ENCODE measurements at regions not wholly inside any gene's neighbourhood (a gene's known extent, or its start where the extent isn't known, plus 50 kb on each side); places are given as distances from the start of the nearest gene placed in this dataset.

DNA sequence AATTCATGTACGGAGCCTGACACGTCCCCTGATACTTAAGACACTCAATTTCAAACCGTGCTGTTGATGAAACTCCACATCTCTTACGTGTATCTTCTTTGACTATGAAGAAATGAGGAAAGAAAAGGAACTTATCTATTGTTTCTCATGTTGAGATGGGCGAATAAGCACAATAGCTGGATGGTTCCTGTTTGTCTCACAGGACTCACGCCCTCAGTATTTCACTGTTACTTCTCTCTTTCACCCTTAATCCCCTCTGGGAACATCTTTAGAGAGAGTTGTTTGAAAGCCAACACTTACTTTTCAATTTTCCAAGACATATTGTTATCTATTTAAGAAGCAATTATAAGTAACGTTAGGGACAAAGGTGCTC lies 99.8 kb downstream of the COPS8 start:
- no peak for TF ChIP-seq CTCF (IDR thresholded peaks at IDR 0.05; ENCODE audit: low read depth, low read length, missing control alignments)
- DNase-seq (ENCODE audit: low read depth), result no peak
- H3K4me3 ChIP-seq (ENCODE audit: low read depth, low read length), result no peak overlapping the region

GRCh38 chr2:237189799-237190198 lies 104.1 kb downstream of the COPS8 start:
- no peak for TF ChIP-seq CTCF (IDR thresholded peaks at IDR 0.05; ENCODE audit: low read depth, low read length, missing control alignments)
- no peak for DNase-seq (ENCODE audit: low read depth)
- no peak overlapping the region for H3K4me3 ChIP-seq (ENCODE audit: low read depth, low read length)

DNA sequence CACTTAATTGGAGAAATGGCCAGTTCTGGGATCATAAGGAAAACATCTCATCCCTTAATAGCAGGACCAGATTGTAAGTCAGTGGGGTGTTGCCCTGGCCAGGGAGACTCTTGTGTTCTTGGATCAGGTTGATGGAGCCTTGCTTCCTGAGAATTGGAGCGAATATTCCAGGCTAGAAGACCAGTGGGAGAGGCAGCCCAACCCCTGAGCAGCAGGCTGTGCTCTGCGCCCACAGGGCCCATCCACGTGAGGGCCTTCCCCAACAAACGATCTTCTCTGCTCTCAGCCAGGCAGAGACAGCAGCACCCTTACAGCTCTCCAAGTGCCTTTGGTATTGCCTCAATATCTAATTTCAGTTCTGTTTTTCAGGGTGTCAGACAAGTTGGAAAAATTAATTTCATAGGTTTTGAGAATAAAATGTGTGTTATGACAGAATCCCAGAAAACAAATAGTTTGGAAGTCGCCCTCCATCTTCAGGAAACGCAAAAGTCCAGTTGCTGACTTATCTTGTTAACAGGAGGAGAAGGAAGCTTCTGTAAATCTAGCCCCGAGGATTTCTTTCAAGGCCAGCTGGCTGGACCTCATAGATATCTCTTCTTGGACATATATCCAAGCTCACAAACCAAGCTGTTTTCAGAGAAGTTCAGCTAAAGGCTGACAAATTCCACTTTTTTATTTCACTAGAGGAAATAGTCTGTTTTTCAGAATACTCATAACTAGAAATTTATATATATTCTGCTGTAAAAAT lies 105.5 kb downstream of the COPS8 start:
- no peak for DNase-seq (ENCODE audit: low read depth)
- H3K4me3 ChIP-seq (ENCODE audit: low read depth, low read length), result no peak overlapping the region
- no peak for TF ChIP-seq CTCF (IDR thresholded peaks at IDR 0.05; ENCODE audit: low read depth, low read length, missing control alignments)

GRCh38 chr2:237191714-237192081 lies 106.0 kb downstream of the COPS8 start:
- H3K4me3 ChIP-seq (ENCODE audit: low read depth, low read length), result no peak overlapping the region
- no peak for DNase-seq (ENCODE audit: low read depth)
- TF ChIP-seq CTCF (IDR thresholded peaks at IDR 0.05; ENCODE audit: low read depth, low read length, missing control alignments), result no peak

DNA sequence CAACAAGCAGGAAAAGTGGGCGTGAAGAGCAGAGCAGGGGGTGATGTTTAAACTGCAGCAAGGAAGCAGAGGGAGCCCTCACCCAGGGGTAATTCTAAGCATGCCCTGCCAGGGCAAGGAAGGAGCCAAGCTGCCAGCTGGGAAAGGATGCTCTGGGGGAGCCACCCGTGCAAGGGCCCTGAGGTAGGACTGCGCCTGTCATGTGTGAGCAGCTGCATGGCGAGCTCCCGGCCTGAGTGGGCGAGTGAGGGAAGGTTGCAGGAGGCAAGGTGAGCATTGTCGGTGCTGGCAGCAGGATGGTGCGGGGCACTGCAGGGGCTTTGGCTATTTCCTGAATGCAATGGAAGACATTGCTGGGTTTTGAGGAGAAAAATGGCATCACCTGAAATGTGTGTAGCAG lies 107.2 kb downstream of the COPS8 start:
- H3K4me3 ChIP-seq (ENCODE audit: low read depth, low read length), result no peak overlapping the region
- no peak for DNase-seq (ENCODE audit: low read depth)
- no peak for TF ChIP-seq CTCF (IDR thresholded peaks at IDR 0.05; ENCODE audit: low read depth, low read length, missing control alignments)

DNA sequence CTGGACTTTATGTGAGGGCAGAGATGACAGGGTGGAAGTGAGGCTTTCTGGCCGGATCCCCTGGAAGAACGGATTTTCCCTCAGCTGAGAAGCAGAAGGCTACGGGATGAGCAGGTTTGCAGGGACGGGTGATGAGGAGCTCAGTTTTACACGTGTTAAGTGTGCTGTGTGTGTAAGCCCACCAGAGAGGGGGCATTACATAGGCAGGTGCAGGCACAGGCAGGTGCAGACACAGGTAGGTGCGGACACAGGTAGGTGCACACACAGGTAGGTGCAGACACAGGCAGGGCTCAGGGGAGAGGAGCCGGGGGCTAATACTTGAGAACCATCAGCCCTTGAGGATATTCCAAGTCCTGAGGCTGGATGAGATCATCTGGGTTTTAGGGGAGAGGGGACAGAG lies 107.7 kb downstream of the COPS8 start:
- DNase-seq (ENCODE audit: low read depth), result no peak
- no peak overlapping the region for H3K4me3 ChIP-seq (ENCODE audit: low read depth, low read length)
- no peak for TF ChIP-seq CTCF (IDR thresholded peaks at IDR 0.05; ENCODE audit: low read depth, low read length, missing control alignments)

DNA sequence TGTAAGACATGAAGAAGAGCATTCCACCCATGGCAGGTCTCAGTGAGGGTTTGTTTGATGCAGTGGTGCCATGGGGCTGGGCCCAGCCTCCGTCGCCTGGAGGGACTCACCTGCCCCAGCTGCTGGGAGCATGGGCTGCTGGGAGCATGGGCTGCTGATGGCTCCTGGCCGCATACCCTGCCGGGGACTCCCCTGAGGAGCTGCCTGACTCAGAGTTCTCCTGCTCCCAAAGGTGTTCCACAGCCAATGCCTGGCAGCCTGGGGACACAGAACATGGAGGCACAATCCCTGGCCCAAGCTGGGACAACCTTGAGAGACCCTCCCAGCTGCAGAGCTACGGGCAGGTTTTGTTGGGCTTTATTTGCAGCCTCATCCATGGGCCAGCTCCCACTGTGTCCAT lies 108.4 kb downstream of the COPS8 start:
- no peak overlapping the region for H3K4me3 ChIP-seq (ENCODE audit: low read depth, low read length)
- TF ChIP-seq CTCF (IDR thresholded peaks at IDR 0.05; ENCODE audit: low read depth, low read length, missing control alignments), result no peak
- no peak for DNase-seq (ENCODE audit: low read depth)
